Parathyroid adenoma (tissue), 2 donors: ENCODE measurements at regions not wholly inside any gene's neighbourhood (a gene's known extent, or its start where the extent isn't known, plus 50 kb on each side); places are given as distances from the start of the nearest gene placed in this dataset.
"Not testable (repeated sequence)": the region's sequence is repeated elsewhere in the genome, so short reads cannot be mapped to it uniquely, and the experiment has no call there.

Experiments used
- H2AFZ ChIP-seq: fragments of 300-600 bp; sonication (generic); one replicate; pipeline ENCODE4 v1.7.0; 2017; ENCODE audit warnings: antibody characterized with exemption, mild to moderate bottlenecking
- H3K27ac ChIP-seq: fragments of 300-600 bp; sonication (generic); one replicate; pipeline ENCODE4 v1.7.0; 2017
- H3K27me3 ChIP-seq: fragments of 300-600 bp; sonication (generic); one replicate; pipeline ENCODE4 v1.7.0; 2017; ENCODE audit warnings: low read length; ENCODE audit not compliant: control insufficient read depth, insufficient read depth
- H3K36me3 ChIP-seq: fragments of 300-600 bp; sonication (generic); one replicate; pipeline ENCODE4 v1.7.0; 2017; ENCODE audit warnings: low read length; ENCODE audit not compliant: control insufficient read depth, insufficient read depth
- H3K4me1 ChIP-seq: fragments of 300-600 bp; sonication (generic); one replicate; pipeline ENCODE4 v1.7.0; 2017; ENCODE audit warnings: control low read depth
- H3K4me2 ChIP-seq: fragments of 300-600 bp; sonication (generic); one replicate; pipeline ENCODE4 v1.7.0; 2017; ENCODE audit warnings: low read length
- H3K4me3 ChIP-seq: fragments of 300-600 bp; sonication (generic); one replicate; pipeline ENCODE4 v1.7.0; 2017; ENCODE audit warnings: low read depth, low read length
- H3K79me2 ChIP-seq: fragments of 300-600 bp; sonication (generic); one replicate; pipeline ENCODE4 v1.7.0; 2017; ENCODE audit warnings: control low read depth
- H3K9ac ChIP-seq: fragments of 300-600 bp; sonication (generic); one replicate; pipeline ENCODE4 v1.7.0; 2017; ENCODE audit warnings: mild to moderate bottlenecking
- H3K9me3 ChIP-seq: fragments of 300-600 bp; sonication (generic); one replicate; pipeline ENCODE4 v1.7.0; 2017; ENCODE audit warnings: low read length; ENCODE audit not compliant: control insufficient read depth
- TF ChIP-seq, protein P1 (sequence below): fragments of 300-600 bp; sonication (generic); IDR thresholded peaks from one replicate; pipeline ENCODE4 v1.7.0; 2017; ENCODE audit warnings: antibody characterized with exemption, mild to moderate bottlenecking
- donor health status: primary hyperparathyroidism.

DNA sequence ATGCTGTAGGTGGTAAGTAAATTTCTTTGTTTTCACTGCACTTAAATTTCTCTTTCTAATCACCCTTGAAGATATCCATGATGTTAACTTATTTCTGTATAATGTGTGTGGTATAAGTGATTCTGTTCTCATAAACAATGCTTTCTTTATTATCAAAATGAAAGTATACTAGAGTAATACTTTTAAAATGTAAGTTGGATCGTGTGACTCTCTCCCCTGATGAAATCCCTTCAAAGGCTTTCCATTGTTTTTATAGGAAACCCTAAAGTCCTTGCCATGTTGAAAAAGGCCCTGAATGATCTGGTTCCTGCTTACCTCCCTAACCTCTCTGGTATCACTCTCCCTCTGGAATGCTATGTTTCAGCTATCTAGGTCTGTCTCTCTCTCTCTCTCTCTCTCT, 191.1 kb upstream of the LHX8 start:
- Histone ChIP-seq H3K36me3 (no peaks in the 10 kb centered on the region), H3K9ac (no peak overlapping the region), H3K4me1 (no peaks in the 10 kb centered on the region), H3K4me3 (no peak overlapping the region), H3K9me3 (no peaks in the 10 kb centered on the region), H3K27ac (no peak overlapping the region), H3K4me2 (no peak overlapping the region), H3K79me2 (no peaks in the 10 kb centered on the region), H3K27me3 (no peaks in the 10 kb centered on the region), H2AFZ (no peak overlapping the region)
- TF ChIP-seq, protein P1, sequence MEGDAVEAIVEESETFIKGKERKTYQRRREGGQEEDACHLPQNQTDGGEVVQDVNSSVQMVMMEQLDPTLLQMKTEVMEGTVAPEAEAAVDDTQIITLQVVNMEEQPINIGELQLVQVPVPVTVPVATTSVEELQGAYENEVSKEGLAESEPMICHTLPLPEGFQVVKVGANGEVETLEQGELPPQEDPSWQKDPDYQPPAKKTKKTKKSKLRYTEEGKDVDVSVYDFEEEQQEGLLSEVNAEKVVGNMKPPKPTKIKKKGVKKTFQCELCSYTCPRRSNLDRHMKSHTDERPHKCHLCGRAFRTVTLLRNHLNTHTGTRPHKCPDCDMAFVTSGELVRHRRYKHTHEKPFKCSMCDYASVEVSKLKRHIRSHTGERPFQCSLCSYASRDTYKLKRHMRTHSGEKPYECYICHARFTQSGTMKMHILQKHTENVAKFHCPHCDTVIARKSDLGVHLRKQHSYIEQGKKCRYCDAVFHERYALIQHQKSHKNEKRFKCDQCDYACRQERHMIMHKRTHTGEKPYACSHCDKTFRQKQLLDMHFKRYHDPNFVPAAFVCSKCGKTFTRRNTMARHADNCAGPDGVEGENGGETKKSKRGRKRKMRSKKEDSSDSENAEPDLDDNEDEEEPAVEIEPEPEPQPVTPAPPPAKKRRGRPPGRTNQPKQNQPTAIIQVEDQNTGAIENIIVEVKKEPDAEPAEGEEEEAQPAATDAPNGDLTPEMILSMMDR: no peak

DNA sequence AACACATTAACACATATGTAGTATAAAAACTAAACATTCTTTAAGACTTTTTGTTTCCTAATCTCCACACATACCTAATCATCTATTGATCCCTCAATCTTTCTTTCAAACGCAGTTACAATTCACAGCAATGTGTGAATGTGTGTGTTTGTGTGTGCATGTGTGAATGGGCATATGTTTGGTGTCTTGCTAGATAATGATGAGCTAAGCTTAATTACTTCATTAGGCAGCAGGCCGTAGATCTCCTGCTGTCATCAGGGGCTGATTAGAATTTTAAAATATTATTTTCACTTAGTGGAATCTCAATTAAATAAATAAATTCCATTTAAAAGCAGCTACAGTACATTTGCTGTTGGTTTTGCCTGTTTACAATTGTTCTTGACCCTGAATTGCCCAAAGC, 187.8 kb upstream of the LHX8 start:
- H2AFZ ChIP-seq: no peak overlapping the region
- H3K27ac ChIP-seq: no peak overlapping the region
- no peak overlapping the region for H3K4me3 ChIP-seq
- no peaks in the 10 kb centered on the region for H3K36me3 ChIP-seq
- no peak overlapping the region for H3K9ac ChIP-seq
- H3K79me2 ChIP-seq: no peaks in the 10 kb centered on the region
- TF ChIP-seq, protein P1: no peak
- H3K4me2 ChIP-seq: no peak overlapping the region
- no peaks in the 10 kb centered on the region for H3K4me1 ChIP-seq
- no peaks in the 10 kb centered on the region for H3K9me3 ChIP-seq
- H3K27me3 ChIP-seq: no peaks in the 10 kb centered on the region

DNA sequence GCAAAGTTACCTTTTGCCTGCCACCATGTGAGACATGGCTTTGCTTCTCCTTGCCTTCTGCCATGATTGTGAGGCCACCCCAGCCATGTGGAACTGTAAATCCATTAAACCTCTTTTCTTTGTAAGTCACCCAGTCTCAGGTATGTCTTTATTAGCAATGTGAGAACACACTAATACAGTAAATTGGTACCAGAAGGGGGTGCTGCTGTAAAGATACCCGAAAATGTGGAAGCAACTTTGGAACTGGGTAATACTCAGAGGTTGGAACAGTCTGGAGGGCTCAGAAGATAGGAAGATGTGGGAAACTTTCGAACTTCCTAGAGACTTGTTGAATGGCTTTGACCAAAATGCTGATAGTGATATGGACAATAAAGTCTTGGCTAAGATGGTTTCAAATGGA, 184.8 kb upstream of the LHX8 start:
- H3K4me2 ChIP-seq, H3K79me2 ChIP-seq, H3K4me1 ChIP-seq, H3K36me3 ChIP-seq, H3K4me3 ChIP-seq, H3K9me3 ChIP-seq, H3K9ac ChIP-seq, H3K27me3 ChIP-seq, H2AFZ ChIP-seq, H3K27ac ChIP-seq: not testable (repeated sequence)

DNA sequence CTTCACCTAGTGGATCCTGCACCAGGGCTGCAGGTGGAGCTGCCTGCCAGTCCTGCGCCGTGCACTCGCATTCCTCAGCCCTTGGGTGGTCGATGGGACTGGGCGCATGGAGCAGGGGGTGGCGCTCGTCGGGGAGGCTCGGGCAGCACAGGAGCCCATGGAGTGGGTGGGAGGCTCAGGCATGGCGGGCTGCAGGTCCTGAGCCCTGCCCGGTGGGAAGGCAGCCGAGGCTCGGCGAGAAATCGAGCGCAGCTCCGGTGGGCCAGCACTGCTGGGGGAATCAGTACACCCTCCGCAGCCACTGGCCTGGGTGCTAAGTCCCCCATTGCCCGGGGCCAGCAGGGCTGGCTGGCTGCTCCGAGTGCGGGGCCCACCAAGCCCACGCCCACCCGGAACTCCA, 182.2 kb upstream of the LHX8 start:
- H2AFZ ChIP-seq, H3K79me2 ChIP-seq, H3K36me3 ChIP-seq, H3K9ac ChIP-seq, H3K27me3 ChIP-seq, H3K9me3 ChIP-seq, H3K27ac ChIP-seq, H3K4me3 ChIP-seq, H3K4me2 ChIP-seq, H3K4me1 ChIP-seq: not testable (repeated sequence)

DNA sequence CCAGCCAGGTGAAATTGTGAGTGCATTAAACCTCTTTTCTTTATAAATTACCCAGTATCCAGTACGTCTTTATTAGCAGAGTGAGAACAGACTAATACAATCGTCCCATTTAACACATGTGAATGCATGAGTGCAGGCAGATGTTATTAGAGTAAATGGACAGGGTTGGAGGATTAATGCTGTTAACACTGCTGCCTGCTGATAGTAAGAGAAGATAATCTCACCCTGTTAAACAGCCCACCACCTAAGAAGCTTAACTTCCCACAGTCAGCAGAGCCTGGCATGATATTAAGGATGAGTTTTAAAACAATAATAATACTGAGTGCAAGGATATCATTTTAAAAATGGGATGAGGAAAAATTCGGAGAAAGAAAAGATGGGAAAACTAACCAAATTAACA, 181.4 kb upstream of the LHX8 start:
- H2AFZ ChIP-seq: no peak overlapping the region
- H3K9me3 ChIP-seq: no peaks in the 10 kb centered on the region
- no peak overlapping the region for H3K4me3 ChIP-seq
- H3K36me3 ChIP-seq: no peaks in the 10 kb centered on the region
- TF ChIP-seq, protein P1: no peak
- no peak overlapping the region for H3K4me2 ChIP-seq
- no peak overlapping the region for H3K27ac ChIP-seq
- H3K9ac ChIP-seq: no peak overlapping the region
- H3K27me3 ChIP-seq: no peaks in the 10 kb centered on the region
- no peaks in the 10 kb centered on the region for H3K4me1 ChIP-seq
- H3K79me2 ChIP-seq: no peaks in the 10 kb centered on the region

DNA sequence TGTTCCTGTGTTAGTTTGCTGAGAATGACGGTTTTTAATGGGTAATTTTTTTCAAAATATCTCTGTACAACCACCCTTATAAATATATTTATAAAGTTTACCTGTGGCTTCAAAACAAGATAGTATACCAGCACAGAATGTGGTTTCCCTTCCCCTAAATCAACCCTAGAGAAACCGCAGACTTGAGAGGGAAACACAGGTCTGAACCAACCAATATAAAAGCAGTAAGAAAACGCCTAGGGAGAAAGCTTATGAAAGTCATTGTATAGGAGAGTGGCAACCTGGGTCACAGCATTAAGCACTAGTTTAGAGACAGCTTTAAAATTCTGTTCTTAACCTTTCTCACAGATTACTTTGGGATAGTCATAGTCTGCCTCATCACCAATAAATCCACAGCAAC, 180.6 kb upstream of the LHX8 start:
- H3K4me3 ChIP-seq: no peak overlapping the region
- no peak overlapping the region for H3K27ac ChIP-seq
- H3K9ac ChIP-seq: no peak overlapping the region
- H3K36me3 ChIP-seq: no peaks in the 10 kb centered on the region
- H2AFZ ChIP-seq: no peak overlapping the region
- H3K9me3 ChIP-seq: no peaks in the 10 kb centered on the region
- H3K4me2 ChIP-seq: no peak overlapping the region
- no peaks in the 10 kb centered on the region for H3K79me2 ChIP-seq
- TF ChIP-seq, protein P1: no peak
- no peaks in the 10 kb centered on the region for H3K27me3 ChIP-seq
- no peaks in the 10 kb centered on the region for H3K4me1 ChIP-seq
